ENCODE measurements at regions not wholly inside any gene's neighbourhood (a gene's known extent, or its start where the extent isn't known, plus 50 kb on each side); places are given as distances from the start of the nearest gene placed in this dataset.

DNA sequence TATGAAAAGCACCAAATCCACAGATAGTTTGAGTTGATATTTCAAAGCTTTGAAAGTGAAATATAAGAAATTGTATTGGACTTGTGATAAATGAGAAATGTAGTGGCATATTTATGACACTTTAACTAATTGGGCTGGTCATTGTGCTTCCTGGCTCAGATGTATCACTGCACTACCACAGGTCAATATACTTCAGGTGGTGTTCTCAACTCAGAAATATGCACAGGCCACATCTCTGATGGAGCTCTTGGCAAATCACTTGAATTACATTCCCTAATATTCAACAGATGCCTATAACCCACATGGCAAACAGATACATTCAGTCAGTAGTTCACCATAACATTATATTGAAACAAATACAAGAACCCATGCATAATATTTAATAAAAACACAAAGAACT, 209.6 kb downstream of the LYPLAL1 start (continued):
- TF ChIP-seq, protein P1, sequence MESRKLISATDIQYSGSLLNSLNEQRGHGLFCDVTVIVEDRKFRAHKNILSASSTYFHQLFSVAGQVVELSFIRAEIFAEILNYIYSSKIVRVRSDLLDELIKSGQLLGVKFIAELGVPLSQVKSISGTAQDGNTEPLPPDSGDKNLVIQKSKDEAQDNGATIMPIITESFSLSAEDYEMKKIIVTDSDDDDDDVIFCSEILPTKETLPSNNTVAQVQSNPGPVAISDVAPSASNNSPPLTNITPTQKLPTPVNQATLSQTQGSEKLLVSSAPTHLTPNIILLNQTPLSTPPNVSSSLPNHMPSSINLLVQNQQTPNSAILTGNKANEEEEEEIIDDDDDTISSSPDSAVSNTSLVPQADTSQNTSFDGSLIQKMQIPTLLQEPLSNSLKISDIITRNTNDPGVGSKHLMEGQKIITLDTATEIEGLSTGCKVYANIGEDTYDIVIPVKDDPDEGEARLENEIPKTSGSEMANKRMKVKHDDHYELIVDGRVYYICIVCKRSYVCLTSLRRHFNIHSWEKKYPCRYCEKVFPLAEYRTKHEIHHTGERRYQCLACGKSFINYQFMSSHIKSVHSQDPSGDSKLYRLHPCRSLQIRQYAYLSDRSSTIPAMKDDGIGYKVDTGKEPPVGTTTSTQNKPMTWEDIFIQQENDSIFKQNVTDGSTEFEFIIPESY (IDR thresholded peaks at IDR 0.05; ENCODE audit: extremely low read depth, insufficient replicate concordance, low read length) = no peak
- TF ChIP-seq ELF1 (IDR thresholded peaks at IDR 0.05; ENCODE audit: borderline replicate concordance, low read depth) (no peak), YY1 (IDR thresholded peaks at IDR 0.05; ENCODE audit: extremely low read depth, insufficient replicate concordance, low read depth, low read length) (no peak), RAD21 (IDR thresholded peaks at IDR 0.05; ENCODE audit: low read depth) (no peak), ZNF274 (IDR thresholded peaks at IDR 0.05; ENCODE audit: low read depth, low read length) (no peak), ZFX (IDR thresholded peaks at IDR 0.05) (no peak), EZH2phosphoT487 (IDR thresholded peaks at IDR 0.05; ENCODE audit: borderline replicate concordance) (no peak), EZH2 (IDR thresholded peaks at IDR 0.05) (no peak)

GRCh38 chr1:219381396-219381795, 207.7 kb downstream of the LYPLAL1 start:
- TF ChIP-seq POLR2A (IDR thresholded peaks at IDR 0.05; ENCODE audit: borderline replicate concordance, extremely low read depth, insufficient read depth, insufficient read length) (no peak), ZNF274 (IDR thresholded peaks at IDR 0.05; ENCODE audit: low read depth, low read length) (no peak), EGR1 (IDR thresholded peaks at IDR 0.05; ENCODE audit: low read depth) (no peak), EZH2 (IDR thresholded peaks at IDR 0.05) (no peak), RAD21 (IDR thresholded peaks at IDR 0.05; ENCODE audit: low read depth) (no peak), JUND (IDR thresholded peaks at IDR 0.05) (no peak), CTCF (IDR thresholded peaks at IDR 0.05 in 2 of 3, conservative IDR thresholded peaks at IDR 0.05 in 1 of 3; ENCODE audit: borderline replicate concordance in 1 of 3, insufficient read depth in 1 of 3, low read depth in 2 of 3, low read length in 2 of 3) (no peak), SRF (IDR thresholded peaks at IDR 0.05; ENCODE audit: low read depth) (no peak), ELF1 (IDR thresholded peaks at IDR 0.05; ENCODE audit: borderline replicate concordance, low read depth) (no peak), TCF7L2 (IDR thresholded peaks at IDR 0.05; ENCODE audit: borderline replicate concordance, extremely low read depth, insufficient read depth, insufficient read length) (no peak), CBX3 (IDR thresholded peaks at IDR 0.05; ENCODE audit: low read depth) (no peak), ATF3 (IDR thresholded peaks at IDR 0.05) (no peak)
- TF ChIP-seq, protein P2, sequence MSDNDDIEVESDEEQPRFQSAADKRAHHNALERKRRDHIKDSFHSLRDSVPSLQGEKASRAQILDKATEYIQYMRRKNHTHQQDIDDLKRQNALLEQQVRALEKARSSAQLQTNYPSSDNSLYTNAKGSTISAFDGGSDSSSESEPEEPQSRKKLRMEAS (IDR thresholded peaks at IDR 0.05) = no peak
- TF ChIP-seq, protein P1 (IDR thresholded peaks at IDR 0.05; ENCODE audit: extremely low read depth, insufficient replicate concordance, low read length) = no peak
- no peaks in the 10 kb centered on the region for H3K9me2 ChIP-seq (ENCODE audit: insufficient read depth)
- ATAC-seq (no peak), DNase-seq (ENCODE audit: low read depth, low spot score) (no peak)
- ChIA-PET RAD21 (ENCODE audit: low non-redundant PET in 1 of 2, low total read pairs in 2 of 2, uncharacterized antibody in 2 of 2, unreplicated experiment in 2 of 2) (no interaction called here), CTCF (no interaction called here), POLR2A (no interaction called here)
- no TSS peak for BruUV-seq (replicated peaks)
- intact Hi-C loops (cut with micrococcal nuclease) = no loop called here
- H4K20me1 ChIP-seq (ENCODE audit: insufficient read depth) = no peaks in the 10 kb centered on the region
- no peaks in the 10 kb centered on the region for H3K9me3 ChIP-seq (ENCODE audit: control insufficient read depth in 1 of 2, insufficient read depth in 1 of 2, low read depth in 1 of 2, low read length in 2 of 2)
- no peak overlapping the region for H3K27ac ChIP-seq (ENCODE audit: low read depth, low read length)
- H3K4me3 ChIP-seq (replicated peaks in 1 of 2; ENCODE audit: low read depth in 1 of 2, low read length in 2 of 2) = no peak overlapping the region
- no peaks in the 10 kb centered on the region for H3K4me1 ChIP-seq (ENCODE audit: control insufficient read depth in 1 of 2, insufficient read depth in 2 of 2, low read length in 2 of 2)
- H3K4me2 ChIP-seq (ENCODE audit: low read length) = no peak overlapping the region
- H3K79me2 ChIP-seq (ENCODE audit: insufficient read depth, low read length) = no peaks in the 10 kb centered on the region
- no peak overlapping the region for H3K9ac ChIP-seq (ENCODE audit: low read length)
- H3K36me3 ChIP-seq (ENCODE audit: control insufficient read depth in 1 of 2, insufficient read depth in 2 of 2, low read length in 2 of 2) = no peaks in the 10 kb centered on the region
- H3K27me3 ChIP-seq (ENCODE audit: insufficient read depth, low read length) = no peaks in the 10 kb centered on the region
- no peak overlapping the region for H2AFZ ChIP-seq (ENCODE audit: low read depth, low read length, poor library complexity, severe bottlenecking)

All from HCT116 (cell line).